Pancreas (tissue), 10 donors: ENCODE measurements at regions not wholly inside any gene's neighbourhood (a gene's known extent, or its start where the extent isn't known, plus 50 kb on each side); places are given as distances from the start of the nearest gene placed in this dataset.

Experiments
- ATAC-seq, 4 donors: fragments of 200-7000 bp; cut with Tn5 transposase; one replicate each; pipeline versions ENCODE4 v1.8.0 to v1.9.1; 2020; ENCODE audit warnings: mild to moderate bottlenecking in 4 of 4, moderate library complexity in 4 of 4
- DNase-seq, 6 donors: peaks; one replicate each; pipeline ENCODE4 v3.0.0-alpha.2; 2020
- FAIRE-seq: peaks from 2 replicates; lab custom pipeline; 2012; peaks lifted over from hg19 to GRCh38; lab: Jason Lieb, UNC
- H3K27ac ChIP-seq, 4 donors: fragments of 200-600 bp; sonication (generic); 1 replicate in 3 of 4; 2 replicates in 1 of 4; pipeline versions ENCODE4 v1.5.0 to v1.8.0; 2020
- H3K27me3 ChIP-seq, 4 donors: fragments of 200-600 bp; one replicate each; pipeline ENCODE4 v1.8.0; 2021
- H3K36me3 ChIP-seq, 3 donors: fragments of 200-600 bp; sonication (generic) in 1 of 3; one replicate each; pipeline versions ENCODE4 v1.5.0 to v1.8.0; 2020 to 2021
- H3K4me1 ChIP-seq, 3 donors: fragments of 200-600 bp; one replicate each; pipeline ENCODE4 v1.8.0; 2021
- H3K4me3 ChIP-seq, 4 donors: fragments of 200-600 bp; sonication (generic) in 2 of 4; one replicate each; pipeline versions ENCODE4 v1.5.0 to v1.8.0; 2020 to 2021
- H3K9me3 ChIP-seq, 4 donors: fragments of 200-600 bp; one replicate each; pipeline ENCODE4 v1.8.0; 2021
- CTCF ChIP-seq, 4 donors: fragments of 200-600 bp; sonication (generic) in 3 of 4; IDR thresholded peaks; one replicate each; pipeline versions ENCODE4 v1.5.0 to v1.8.0; 2021; ENCODE audit warnings: antibody characterized with exemption in 4 of 4
- WGBS, 2 donors: extraction: QIAGEN DNeasy Blood & Tissue Kit; methylation state at CpG; one replicate each; pipeline ENCODE4 v1.1.7; 2013; 5-methylcytosine and 5-hydroxymethylcytosine counted together
- intact Hi-C, 3 donors: fragments of 100-400 bp; cut with DNase I; formaldehyde crosslinking; loops; one replicate each; pipeline versions ENCODE4 v1.11.1 to v1.14.2; 2022
- donor health status: healthy with polysubstance abuse.
- donor health status: DM: no; HTN: no; CAD: no; lungs with moderate emphysema.
- donor health status: DM: no; HTN: no; CAD: no.
- donor health status: control.
- donor health status: control.
- donor health status: Bipolar disorder and iron deficiency.
- donor health status: DM: yes; HTN: yes; CAD: no.
- donor health status: DM: no; HTN: no; CAD: no.
- donor health status: DM: no; HTN: no; CAD: no.
- donor health status: DM: yes; HTN: yes; CAD: no.

GRCh38 chr6:4614637-4615036 lies 161.6 kb upstream of the CDYL start:
- Histone ChIP-seq H3K9me3 (no peaks in the 10 kb centered on the region), H3K27me3 (no peaks in the 10 kb centered on the region), H3K27ac (no peak overlapping the region), H3K4me3 (no peak overlapping the region), H3K4me1 (no peaks in the 10 kb centered on the region), H3K36me3 (no peaks in the 10 kb centered on the region)
- intact Hi-C loops = no loop called here
- FAIRE-seq (no peak), ATAC-seq (no peak), DNase-seq (no peak)
- 65 to 74% methylated on average over 5 of the region's 5 CpGs for WGBS, 2 donors
- no peak for TF ChIP-seq CTCF (IDR thresholded peaks at IDR 0.05)

GRCh38 chr6:4613795-4614194 lies 162.4 kb upstream of the CDYL start:
- WGBS, 2 donors = 70 to 85% methylated on average over 5 of the region's 5 CpGs
- no peak for TF ChIP-seq CTCF (IDR thresholded peaks at IDR 0.05)
- no peaks in the 10 kb centered on the region for H3K9me3 ChIP-seq
- H3K27me3 ChIP-seq = no peaks in the 10 kb centered on the region
- DNase-seq (no peak), ATAC-seq (no peak), FAIRE-seq (no peak)
- no peaks in the 10 kb centered on the region for H3K4me1 ChIP-seq
- no peaks in the 10 kb centered on the region for H3K36me3 ChIP-seq
- H3K27ac ChIP-seq = no peak overlapping the region
- no peak overlapping the region for H3K4me3 ChIP-seq
- intact Hi-C loops = no loop called here

GRCh38 chr6:4613381-4613780 lies 162.8 kb upstream of the CDYL start:
- ATAC-seq = no peak
- H3K36me3 ChIP-seq = no peaks in the 10 kb centered on the region
- no peak overlapping the region for H3K27ac ChIP-seq
- TF ChIP-seq CTCF (IDR thresholded peaks at IDR 0.05) = no peak
- no peaks in the 10 kb centered on the region for H3K9me3 ChIP-seq
- DNase-seq = no peak
- H3K27me3 ChIP-seq = no peaks in the 10 kb centered on the region
- no peaks in the 10 kb centered on the region for H3K4me1 ChIP-seq
- H3K4me3 ChIP-seq = no peak overlapping the region
- 55 to 57% methylated on average over 2 of the region's 2 CpGs for WGBS, 2 donors
- no peak for FAIRE-seq
- intact Hi-C loops = no loop called here

- H3K27ac ChIP-seq = no peak overlapping the region
- H3K4me3 ChIP-seq = no peak overlapping the region
- no peak for TF ChIP-seq CTCF (IDR thresholded peaks at IDR 0.05)
- no peaks in the 10 kb centered on the region for H3K9me3 ChIP-seq
- no peak for FAIRE-seq
- no peak for DNase-seq
- peak in 3 of 4 donors; percentile 21 to 66 (median 53) for ATAC-seq
- no peaks in the 10 kb centered on the region for H3K36me3 ChIP-seq
- no peaks in the 10 kb centered on the region for H3K4me1 ChIP-seq
- intact Hi-C loops = no loop called here
- WGBS, 2 donors = 58 to 64% methylated on average over 5 of the region's 5 CpGs
- no peaks in the 10 kb centered on the region for H3K27me3 ChIP-seq
Measured at GRCh38 chr6:4612636-4613171, 163.5 kb upstream of the CDYL start.

- no peak overlapping the region for H3K27ac ChIP-seq
- no peak for ATAC-seq
Measured at GRCh38 chr6:4611429-4612129, 164.6 kb upstream of the CDYL start.

More at GRCh38 chr6:4611429-4612129, 164.6 kb upstream of the CDYL start:
- TF ChIP-seq CTCF (IDR thresholded peaks at IDR 0.05) = no peak
- intact Hi-C loops = no loop called here
- Histone ChIP-seq H3K27me3 (no peaks in the 10 kb centered on the region), H3K4me3 (no peak overlapping the region), H3K4me1 (no peaks in the 10 kb centered on the region), H3K36me3 (no peaks in the 10 kb centered on the region), H3K9me3 (no peaks in the 10 kb centered on the region)
- FAIRE-seq (no peak), DNase-seq (no peak)
- 58 to 60% methylated on average over 9 of the region's 9 CpGs for WGBS, 2 donors
